IPS DF 19.7 (cell line): ENCODE measurements at regions not wholly inside any gene's neighbourhood (a gene's known extent, or its start where the extent isn't known, plus 50 kb on each side); places are given as distances from the start of the nearest gene placed in this dataset.

Experiments used
- DNase-seq: peaks from one replicate; pipeline ENCODE4 v3.0.0-alpha.2; 2013; ENCODE audit warnings: low read depth, low spot score

DNA sequence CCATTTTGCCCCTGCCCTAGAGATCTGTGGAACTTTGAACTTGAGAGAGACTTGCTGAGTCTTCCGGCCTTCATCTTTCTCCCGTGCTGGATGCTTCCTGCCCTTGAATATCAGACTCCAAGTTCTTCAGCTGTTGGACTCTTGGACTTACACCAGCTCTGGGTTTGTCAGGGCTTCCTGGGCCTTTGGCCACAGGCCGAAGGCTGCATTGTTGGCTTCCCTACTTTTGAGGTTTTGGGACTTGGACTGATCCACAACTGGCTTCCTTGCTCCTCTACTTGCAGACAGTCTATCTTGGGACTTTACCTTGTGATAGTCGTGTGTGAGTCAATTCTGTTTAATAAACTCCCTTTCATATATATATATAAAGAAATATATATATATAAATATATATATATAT, 1071.0 kb downstream of the ADGRL3 start:
- DNase-seq = no peak

DNA sequence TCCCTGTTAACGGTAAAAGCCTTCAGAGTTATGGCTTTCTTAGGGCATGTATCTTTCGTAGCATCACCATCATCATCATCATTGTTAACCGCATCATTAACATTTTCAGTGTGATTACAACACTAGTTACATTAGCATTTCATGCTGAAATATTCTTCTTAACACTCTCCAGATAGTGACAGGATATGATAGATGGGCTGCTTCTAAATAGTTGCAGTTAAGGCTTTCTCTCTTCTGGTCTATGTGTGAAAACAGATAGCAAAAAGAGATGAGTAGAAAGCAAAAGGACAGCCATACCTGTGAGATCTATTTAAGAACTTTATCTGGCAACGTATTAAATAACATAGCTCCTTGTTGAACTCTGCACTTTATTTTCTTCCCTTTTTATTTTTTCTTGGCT, 1069.8 kb downstream of the ADGRL3 start:
- DNase-seq = no peak

DNA sequence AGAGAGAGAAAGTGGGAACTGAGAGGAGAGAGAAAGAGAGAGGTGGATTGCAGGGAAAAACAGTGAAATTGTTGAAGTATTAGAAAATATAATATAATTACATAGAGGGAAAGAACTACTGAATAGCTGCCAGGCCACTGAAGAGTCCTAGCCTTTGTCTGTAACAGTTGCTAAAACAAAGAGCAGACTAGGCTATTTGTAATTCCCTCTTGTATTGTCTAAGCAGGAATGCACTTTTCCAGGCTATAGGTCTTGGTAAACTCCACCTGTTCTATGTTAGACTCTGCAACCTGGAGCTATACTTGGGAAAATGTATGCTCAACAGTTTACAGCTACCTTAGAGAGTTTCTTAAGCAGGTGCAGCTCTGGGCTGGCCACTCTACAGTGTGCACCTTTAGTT, 1063.3 kb downstream of the ADGRL3 start:
- DNase-seq = no peak

DNA sequence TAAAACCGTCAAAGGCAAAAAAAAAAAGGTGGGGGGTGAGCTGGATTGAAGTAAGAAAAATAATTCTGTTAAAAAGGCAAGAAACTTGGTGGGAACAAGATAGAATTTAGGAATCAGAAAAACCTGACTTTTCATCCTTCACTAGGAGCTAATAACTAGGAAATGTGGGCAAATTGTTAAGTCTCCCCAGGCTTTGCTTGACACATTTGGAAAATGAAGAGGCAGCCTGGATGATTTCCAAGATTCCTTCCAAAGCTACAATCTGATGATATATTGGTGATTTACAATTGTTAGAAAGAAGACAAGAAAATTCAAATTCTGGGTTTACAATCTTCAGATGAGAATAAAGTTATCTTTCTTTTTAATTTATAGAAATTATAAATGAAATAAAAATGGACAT, 1062.5 kb downstream of the ADGRL3 start:
- DNase-seq = no peak

DNA sequence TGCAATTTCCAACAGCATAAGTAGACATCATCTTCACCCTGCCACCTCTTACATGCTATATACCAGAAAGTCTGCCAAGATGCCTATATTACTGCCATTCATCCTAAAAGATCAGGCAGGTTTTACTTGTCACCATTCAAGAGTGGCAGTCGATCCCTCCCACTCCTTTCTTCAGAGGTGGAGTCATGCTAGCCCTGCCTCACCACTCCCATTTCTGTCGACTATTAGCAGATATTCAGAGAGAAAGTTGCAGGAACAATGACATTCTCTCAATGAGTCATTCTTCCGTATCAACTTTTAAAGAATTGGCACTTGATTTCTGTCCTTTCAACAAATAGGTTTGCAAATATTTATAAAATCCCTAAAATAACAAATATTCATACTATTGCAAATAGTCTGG, 1060.1 kb downstream of the ADGRL3 start:
- DNase-seq = no peak

DNA sequence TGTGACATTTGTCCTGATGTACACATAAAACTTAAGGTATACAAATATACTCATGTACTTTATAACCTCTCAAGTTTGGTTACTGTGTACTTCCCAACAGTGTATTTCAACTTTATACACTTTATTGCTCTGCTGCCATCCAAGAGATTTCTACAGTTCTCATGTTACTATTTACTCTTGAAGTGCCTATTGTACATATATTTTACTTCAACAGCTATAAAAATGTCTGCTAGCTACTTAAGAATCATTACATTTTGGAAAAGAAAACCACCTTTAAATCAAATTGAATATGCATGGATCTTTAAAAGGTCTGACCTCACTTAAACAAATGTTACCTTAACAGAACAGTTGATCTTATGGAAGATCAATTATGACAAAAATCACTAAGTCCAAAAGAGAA, 1056.4 kb downstream of the ADGRL3 start:
- DNase-seq = no peak

DNA sequence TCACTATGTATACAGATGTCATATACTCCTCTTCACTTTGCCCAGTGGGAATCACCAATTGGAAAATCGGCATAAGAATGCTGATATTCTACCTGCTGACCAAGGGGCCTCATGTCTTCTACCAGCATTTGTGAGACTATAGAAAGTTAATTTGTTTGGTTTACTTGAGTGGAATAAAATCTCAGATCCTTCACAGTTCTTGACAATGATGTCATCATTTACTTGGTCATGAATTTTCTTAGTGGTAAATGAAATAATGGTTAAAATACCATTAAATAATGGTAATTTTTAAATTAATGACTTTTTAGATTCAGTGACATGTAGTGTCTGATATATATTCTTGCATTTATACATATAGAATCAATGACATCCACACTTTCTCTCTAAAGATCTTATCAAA, 1052.6 kb downstream of the ADGRL3 start:
- DNase-seq = no peak

DNA sequence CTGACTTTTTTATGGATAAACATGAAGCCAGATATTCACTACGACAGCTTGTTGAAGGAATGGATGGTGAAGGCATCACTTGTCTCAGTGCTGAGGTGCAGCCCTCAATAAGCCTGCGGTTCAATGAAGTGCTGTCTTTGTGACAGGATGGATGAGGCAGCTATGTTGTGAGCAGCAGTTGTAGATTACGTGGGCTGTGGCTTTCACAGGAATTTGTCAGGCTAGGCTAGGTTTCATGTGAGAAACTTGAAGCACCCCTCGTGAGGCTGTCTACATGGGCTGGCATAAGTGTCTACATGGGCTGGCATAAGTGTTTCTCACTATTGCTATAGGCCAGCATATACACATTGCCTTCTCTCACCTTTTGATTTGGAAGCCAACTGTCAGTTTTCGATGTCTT, 1050.0 kb downstream of the ADGRL3 start:
- DNase-seq = no peak

DNA sequence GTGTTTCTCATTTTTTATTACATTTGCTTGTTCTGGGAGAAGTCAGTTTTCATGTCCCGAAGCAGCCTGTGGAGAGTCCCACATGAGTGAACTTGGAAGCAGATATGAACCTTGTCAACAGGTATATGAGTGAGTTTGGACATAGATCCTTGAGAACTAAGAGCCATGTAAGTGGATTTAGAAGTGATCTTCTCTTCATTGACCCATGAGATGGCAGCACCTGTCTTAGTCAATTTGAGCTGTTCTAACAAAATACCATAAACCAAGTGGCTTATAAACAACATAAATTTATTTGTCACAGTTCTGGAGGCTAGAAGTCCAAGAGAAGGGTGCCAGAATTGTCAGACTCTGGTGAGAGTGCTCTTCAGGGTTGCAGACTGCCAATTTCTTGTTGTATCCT, 1043.8 kb downstream of the ADGRL3 start:
- DNase-seq = no peak

DNA sequence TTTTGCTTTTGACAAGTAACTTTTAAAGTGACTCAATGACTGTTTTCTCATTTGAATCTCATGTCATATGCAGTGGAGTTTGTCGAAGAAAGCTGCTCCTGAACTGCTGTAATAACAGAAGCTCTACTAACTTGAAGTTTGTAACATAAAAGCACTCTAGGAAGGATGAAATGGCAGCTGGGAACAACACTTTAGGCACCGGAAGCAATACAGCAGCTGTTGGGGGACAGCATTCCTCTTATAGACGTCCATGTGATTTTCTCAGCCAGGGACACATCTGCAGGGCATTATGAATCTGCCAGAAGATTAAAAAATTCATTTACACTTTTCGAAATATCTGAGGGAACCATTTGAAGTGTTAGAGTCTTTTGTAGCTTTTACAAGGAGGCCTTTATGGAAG, 1035.8 kb downstream of the ADGRL3 start:
- DNase-seq = no peak

DNA sequence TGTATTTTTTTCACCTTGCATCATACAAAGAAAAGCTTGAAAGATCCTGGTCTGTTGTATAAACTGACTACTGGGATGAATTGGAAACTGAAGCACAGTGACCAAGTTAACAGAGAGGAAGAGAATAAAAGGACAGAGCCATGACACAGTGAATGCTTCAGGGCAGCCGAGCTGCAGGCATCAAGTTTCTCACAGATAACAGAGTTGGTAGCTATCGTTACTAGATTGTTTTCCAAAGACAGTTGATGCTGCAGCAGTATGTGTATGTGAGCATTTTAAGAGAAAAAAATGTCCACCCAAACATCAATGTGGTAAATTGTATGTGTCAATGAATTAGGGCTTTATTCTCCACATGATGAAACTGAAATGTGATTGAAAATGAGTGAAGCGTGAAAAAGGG, 1032.7 kb downstream of the ADGRL3 start:
- DNase-seq = no peak

DNA sequence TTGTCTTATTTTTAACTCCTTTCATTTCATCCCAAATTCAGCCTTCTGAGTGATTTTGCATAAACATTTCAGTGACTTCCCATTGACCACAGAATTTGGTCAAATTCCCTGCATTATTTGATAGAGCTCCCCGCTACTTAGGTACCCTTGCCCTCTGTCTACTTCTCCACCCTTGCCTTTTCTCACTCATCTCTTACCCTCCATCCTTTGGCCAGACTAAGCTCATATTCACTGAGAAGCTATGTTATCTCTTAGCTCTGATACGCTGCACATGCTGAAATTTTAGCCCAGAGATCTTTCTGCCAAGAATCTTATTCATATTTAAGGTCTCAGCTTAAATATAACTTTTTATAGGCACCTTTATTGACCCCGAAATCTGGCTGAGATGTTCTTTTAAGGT, 1031.9 kb downstream of the ADGRL3 start:
- no peak for DNase-seq

DNA sequence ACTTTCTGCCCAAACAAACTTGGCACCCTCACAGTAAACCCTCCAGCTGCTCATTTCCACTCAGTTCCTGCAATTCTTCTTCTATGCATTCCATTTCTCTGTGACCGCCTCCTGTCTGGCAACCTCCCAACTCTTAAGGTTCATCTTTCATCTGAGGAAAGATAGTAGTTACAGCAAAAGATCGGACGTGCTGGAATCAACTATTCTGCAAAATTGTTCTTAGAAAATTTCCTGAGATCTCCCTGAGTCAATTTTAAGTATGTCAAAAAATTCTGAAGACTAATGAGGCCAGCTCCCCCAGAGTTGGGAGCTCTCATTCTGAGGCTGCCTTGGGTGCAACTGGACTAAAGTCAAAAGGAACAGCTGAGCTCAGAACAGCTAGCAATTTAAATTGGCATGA, 1026.0 kb downstream of the ADGRL3 start:
- DNase-seq = no peak

DNA sequence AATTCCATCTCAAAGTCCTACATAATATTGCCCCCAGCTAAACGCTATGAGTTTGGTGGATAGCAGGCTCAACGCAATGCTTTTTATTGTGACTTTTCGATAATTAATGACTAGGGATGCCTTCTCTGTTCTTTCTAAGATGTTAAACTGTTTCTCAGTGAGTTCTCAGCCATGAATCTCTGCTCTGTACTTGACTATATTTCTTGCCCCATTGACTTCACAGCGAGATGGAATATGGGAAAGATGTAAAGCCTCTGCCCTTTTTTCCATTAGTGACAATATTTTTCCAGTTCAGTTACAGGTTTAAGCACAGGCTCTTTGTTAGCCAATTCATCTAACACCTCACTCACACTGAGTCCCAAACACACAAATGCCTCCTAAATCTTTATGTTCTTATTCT, 1022.0 kb downstream of the ADGRL3 start:
- no peak for DNase-seq

DNA sequence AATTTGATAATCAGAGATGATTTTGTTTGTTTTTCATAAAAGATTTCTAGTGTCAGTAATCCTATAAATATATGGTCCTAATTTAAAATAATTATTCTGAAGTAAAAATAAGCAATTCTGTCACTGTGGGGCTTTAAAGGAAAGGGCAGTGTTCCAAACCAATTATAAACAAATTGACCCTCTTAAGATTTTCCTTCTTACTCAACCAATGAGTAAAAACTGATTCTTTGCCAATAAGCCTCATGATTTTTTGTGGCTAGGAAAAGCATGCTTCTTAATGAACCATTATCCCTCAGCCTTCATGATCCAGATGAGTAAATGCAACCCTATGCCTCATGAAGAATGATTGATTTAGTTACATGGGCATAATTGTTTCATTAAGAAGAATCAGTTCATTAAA, 1010.4 kb downstream of the ADGRL3 start:
- no peak for DNase-seq

DNA sequence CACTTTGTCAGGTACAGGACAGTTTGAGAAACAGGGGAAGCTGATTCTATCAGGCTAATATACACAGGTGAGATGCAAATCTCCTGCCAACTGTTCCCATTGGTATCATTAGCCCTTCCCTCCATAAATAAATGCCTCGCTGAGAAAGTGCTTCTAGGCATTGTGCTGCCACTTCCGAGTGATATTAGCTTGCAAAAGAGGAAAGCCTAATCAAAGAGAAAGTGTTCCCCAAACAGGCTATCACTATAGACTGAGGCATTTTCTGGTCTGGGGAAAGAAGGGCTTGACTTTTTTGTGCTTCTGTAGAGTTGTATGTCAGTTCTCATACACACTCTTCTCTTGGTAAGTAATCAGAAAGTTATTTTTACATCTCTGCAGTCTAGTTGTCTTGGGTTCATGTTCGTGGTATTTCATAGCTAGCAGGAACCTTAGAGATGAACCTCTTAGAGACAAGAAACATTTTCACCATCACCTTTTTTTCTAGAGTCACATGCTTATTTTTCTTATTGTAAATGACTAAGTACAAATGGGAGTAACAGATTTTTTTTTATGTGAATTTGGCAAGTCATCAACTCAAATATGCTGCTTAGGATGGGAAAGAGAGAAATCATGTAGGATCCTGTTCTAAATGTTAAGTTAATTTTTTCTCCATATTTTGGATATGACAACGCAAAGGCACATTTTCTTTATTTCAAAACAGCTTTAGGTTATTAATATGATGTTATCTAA, 1009.8 kb downstream of the ADGRL3 start:
- DNase-seq = no peak

DNA sequence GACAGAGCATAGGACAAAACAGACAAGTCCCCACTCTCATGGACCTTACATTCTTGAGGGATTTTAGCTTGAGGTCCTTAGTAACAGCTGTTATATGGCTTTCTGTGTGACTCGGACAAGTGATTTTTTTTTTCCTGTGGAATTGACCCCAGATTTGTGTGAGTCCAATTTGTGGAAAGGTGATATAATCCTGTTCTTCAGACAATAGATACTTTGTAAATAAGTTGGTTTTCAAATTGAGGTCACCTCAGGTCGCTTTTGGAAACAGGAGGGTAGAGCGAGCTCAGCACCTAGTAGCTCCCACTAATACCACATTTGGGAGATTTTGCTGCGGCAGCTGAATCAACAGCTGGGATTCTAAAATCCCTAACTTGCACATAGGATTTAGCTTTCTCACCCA, 1008.8 kb downstream of the ADGRL3 start:
- DNase-seq = no peak

DNA sequence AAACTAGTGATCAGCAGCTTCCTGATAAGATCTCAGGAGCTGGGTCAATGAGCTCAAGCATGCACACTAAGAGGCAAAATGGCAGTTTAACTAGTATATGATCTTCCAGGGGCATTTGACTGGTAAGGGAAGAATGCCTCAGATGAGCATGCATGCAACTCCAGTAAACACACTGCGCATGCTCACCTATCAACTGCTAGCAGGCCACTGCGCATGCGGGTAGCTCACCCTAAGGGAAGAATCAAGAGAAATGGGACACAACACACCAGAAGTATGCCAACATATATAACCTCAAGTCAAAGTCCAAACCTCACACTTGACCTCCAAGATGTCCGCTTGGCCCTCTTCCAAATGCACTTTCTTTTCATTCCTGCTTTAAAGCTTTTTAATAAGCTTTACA, 1004.0 kb downstream of the ADGRL3 start:
- DNase-seq = no peak

DNA sequence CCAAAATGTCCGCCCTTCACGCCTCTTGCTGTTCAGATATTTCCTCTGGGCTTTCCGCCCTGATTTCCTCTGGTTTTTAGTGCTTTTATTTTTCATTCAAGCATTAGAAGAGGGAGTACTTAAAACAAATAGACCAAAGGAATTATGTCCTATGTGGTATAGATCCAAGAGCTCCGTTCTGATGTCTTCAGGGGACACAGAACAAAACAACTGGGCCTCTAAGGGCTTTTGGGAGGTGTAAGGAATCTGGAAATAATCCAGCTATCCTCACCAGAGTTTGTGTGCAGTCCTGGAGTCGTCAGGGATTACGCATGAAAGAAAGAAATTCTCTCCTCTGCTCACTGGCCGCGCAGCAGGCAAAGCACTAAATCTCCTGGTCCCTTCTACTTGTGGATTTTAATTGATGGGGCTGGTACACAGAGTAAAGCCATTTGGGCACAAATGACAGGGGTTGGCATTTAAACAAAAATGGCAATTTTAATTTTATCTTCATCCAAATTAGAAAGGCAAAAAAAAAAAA, 999.2 kb downstream of the ADGRL3 start:
- no peak for DNase-seq

DNA sequence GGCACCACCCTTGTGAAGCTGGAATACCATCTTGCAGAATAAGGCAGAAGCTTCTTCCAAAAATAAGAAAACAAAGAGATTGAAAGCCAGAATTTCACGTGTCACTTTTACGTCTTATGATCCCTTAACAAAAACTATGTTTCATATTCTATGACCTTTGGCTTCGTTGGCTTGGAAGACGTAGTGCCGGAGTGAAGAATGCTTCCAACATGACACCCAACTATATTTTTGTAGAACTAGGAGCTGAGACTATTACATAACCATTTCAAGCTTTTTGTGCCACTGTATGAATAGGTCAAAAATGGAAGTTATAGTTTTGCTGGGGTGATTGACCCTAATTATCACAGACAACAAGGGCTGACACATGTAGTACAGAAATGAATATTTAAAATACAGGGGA, 996.2 kb downstream of the ADGRL3 start:
- DNase-seq = no peak

DNA sequence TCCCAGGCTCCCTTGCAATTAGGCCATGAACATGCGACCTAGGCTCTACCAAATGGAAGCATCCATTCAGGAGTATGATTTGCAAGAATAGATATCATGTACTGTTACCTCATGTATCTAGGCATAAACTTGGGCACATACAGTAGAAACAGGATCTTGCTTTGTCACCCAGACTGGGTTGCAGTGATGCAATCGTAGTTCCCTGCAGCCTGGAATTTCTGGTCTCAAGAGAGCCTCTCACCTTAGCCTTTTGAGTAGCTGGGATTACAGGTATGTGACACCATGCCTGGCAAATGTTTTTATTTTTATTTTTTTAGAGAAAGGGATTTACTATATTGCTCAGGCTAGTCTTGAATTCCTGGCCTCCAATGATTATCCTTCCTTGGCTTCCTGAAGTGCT, 994.2 kb downstream of the ADGRL3 start:
- no peak for DNase-seq

DNA sequence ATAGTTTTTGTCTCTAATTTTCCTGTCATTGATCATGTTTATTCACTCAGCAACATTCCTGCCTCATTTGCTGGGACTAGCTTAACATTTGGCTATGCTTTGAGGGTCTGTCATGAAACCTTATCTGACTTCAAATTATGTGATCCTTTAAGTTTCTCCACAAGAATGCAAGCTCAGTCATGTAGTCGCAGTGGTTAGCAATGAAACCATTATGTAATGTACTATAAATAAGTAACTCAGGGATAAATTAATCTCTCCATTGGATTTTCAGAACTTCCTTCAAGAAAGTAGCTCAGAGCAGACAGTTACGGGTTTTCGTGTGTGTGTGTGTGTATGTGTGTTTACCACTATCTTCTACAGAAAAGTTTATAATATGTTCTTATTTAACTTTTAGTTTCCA, 993.6 kb downstream of the ADGRL3 start:
- no peak for DNase-seq

DNA sequence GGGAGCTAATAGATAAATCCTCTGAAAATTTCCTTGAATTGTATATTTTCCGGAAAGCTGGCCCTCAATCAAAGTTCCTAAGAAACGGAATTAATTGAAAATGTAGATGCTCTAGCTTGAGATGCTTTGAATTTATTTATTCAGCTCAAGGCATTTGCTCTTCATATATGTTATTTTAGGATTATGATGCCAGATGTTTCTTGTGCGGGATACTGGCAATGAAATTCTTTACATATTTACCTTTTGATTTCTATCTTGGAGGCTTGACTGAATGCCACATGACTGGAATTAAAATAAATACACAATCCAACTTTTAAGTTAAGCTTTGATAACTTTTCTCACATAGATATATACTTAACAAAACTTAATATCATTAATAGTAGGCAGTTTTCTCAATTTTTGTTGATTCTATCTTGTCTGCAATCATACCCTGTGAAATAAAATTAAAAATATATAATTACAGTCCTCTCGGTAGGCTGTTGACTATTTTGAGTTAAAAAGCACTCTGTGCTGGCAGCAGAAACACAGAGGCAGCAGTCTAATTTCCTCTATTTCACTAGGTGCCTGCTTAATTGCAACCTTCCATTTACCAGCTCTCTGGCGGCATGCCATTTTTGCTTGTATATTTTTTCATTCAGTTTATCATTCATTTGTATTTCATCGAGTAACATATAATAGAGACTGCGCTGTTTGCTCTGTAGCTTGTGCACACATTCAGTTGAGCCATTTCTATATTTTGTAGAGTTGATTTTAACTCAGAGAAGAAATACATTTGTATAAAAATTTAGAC, 991.5 kb downstream of the ADGRL3 start:
- no peak for DNase-seq
